PC-3 (cell line): ENCODE measurements at regions not wholly inside any gene's neighbourhood (a gene's known extent, or its start where the extent isn't known, plus 50 kb on each side); places are given as distances from the start of the nearest gene placed in this dataset.

ENCODE experiments used
- EZH2 ChIP-seq: fragments of 300-600 bp; sonication (generic); IDR thresholded peaks from one replicate; pipeline ENCODE4 v1.6.1; 2017; ENCODE audit warnings: antibody characterized with exemption, mild to moderate bottlenecking, low read length; ENCODE audit not compliant: unreplicated experiment
- EZH2phosphoT487 ChIP-seq: fragments of 300-600 bp; sonication (generic); IDR thresholded peaks from 2 replicates; pipeline ENCODE4 v1.6.1; 2018; ENCODE audit warnings: mild to moderate bottlenecking, antibody characterized with exemption, low read length, borderline replicate concordance
- TF ChIP-seq, protein P1 (sequence below): fragments of 300-600 bp; sonication (generic); conservative IDR thresholded peaks from 2 replicates; pipeline ENCODE4 v1.5.1; 2017; ENCODE audit warnings: antibody characterized with exemption, low read depth, mild to moderate bottlenecking, low read length

DNA sequence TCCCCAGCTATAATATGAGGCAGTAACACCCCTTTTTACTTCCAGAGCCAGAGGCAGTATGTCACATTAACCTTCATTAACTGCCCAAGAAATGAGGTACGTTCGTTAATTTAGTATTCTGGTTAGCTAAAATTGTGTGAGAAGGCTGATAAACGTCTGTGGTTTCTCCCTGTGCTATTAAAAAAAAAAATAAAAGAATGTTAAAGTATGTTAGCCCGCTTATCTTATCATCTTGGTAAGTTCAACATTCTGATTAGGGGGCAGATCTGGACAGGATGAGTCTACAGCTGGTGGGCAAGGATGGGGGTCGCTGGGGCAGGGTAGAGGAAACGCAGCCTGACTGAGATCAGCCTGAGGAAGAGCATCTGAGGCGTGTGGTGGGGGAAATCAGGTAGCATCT lies 154.0 kb downstream of the PRL start:
- TF ChIP-seq, protein P1, sequence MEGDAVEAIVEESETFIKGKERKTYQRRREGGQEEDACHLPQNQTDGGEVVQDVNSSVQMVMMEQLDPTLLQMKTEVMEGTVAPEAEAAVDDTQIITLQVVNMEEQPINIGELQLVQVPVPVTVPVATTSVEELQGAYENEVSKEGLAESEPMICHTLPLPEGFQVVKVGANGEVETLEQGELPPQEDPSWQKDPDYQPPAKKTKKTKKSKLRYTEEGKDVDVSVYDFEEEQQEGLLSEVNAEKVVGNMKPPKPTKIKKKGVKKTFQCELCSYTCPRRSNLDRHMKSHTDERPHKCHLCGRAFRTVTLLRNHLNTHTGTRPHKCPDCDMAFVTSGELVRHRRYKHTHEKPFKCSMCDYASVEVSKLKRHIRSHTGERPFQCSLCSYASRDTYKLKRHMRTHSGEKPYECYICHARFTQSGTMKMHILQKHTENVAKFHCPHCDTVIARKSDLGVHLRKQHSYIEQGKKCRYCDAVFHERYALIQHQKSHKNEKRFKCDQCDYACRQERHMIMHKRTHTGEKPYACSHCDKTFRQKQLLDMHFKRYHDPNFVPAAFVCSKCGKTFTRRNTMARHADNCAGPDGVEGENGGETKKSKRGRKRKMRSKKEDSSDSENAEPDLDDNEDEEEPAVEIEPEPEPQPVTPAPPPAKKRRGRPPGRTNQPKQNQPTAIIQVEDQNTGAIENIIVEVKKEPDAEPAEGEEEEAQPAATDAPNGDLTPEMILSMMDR, result no peak
- TF ChIP-seq EZH2phosphoT487 (no peak), EZH2 (no peak)
